ENCODE measurements at regions not wholly inside any gene's neighbourhood (a gene's known extent, or its start where the extent isn't known, plus 50 kb on each side); places are given as distances from the start of the nearest gene placed in this dataset.

- intact Hi-C loops (cut with DNase I) = no loop called here
- H3K27me3 ChIP-seq = no peaks in the 10 kb centered on the region
- DNase-seq = no peak
- ATAC-seq = no peak
- H3K9me3 ChIP-seq = no peaks in the 10 kb centered on the region
- peaks cover 0 to 4% (median 0%) of the 10 kb centered on the region in 12 donors for H3K4me1 ChIP-seq
- WGBS, 4 donors = 61 to 67% (median 62%) methylated on average over 6 of the region's 6 CpGs
- no peaks in the 10 kb centered on the region for H3K36me3 ChIP-seq
- H3K27ac ChIP-seq = no peak overlapping the region
- H3K4me3 ChIP-seq = no peak overlapping the region
- TF ChIP-seq POLR2A (IDR thresholded peaks at IDR 0.05) = no peak
- TF ChIP-seq CTCF (IDR thresholded peaks at IDR 0.05) = no peak
Observed at GRCh38 chr16:49026566-49027181, 255.0 kb downstream of the CBLN1 start.

GRCh38 chr16:49024896-49025295, 256.7 kb downstream of the CBLN1 start:
- WGBS, 4 donors = 54 to 73% (median 59%) methylated on average over 8 of the region's 8 CpGs
- no peak overlapping the region for H3K4me3 ChIP-seq
- no peak overlapping the region for H3K27ac ChIP-seq
- ATAC-seq (peak in 3 of 4 donors; percentile 30 to 71 (median 70)), DNase-seq (no peak)
- no peaks in the 10 kb centered on the region for H3K27me3 ChIP-seq
- H3K4me1 ChIP-seq = peaks cover 0 to 4% (median 0%) of the 10 kb centered on the region in 12 donors
- TF ChIP-seq CTCF (IDR thresholded peaks at IDR 0.05) = no peak
- no peak for TF ChIP-seq POLR2A (IDR thresholded peaks at IDR 0.05)
- no peaks in the 10 kb centered on the region for H3K36me3 ChIP-seq
- H3K9me3 ChIP-seq = no peaks in the 10 kb centered on the region
- intact Hi-C loops (cut with DNase I) = no loop called here

- TF ChIP-seq CTCF (IDR thresholded peaks at IDR 0.05) (no peak), POLR2A (IDR thresholded peaks at IDR 0.05) (no peak)
- Histone ChIP-seq H3K9me3 (no peaks in the 10 kb centered on the region), H3K27ac (no peak overlapping the region), H3K4me3 (no peak overlapping the region), H3K36me3 (no peaks in the 10 kb centered on the region), H3K4me1 (peaks cover 0 to 4% (median 0%) of the 10 kb centered on the region in 12 donors), H3K27me3 (no peaks in the 10 kb centered on the region)
- 89 to 94% (median 91%) methylated on average over 7 of the region's 7 CpGs for WGBS, 4 donors
- intact Hi-C loops (cut with DNase I) = no loop called here
- no peak for ATAC-seq
- no peak for DNase-seq
Observed at GRCh38 chr16:49024016-49024415, 257.6 kb downstream of the CBLN1 start.

GRCh38 chr16:49023050-49023449, 258.6 kb downstream of the CBLN1 start:
- ATAC-seq = no peak
- Histone ChIP-seq H3K27me3 (no peaks in the 10 kb centered on the region), H3K4me3 (no peak overlapping the region), H3K4me1 (peaks cover 0 to 4% (median 0%) of the 10 kb centered on the region in 12 donors), H3K27ac (no peak overlapping the region), H3K36me3 (no peaks in the 10 kb centered on the region), H3K9me3 (no peaks in the 10 kb centered on the region)
- intact Hi-C loops (cut with DNase I) = no loop called here
- TF ChIP-seq CTCF (IDR thresholded peaks at IDR 0.05) = no peak
- TF ChIP-seq POLR2A (IDR thresholded peaks at IDR 0.05) = no peak
- no peak for DNase-seq
- 18 to 29% (median 23%) methylated on average over 4 of the region's 4 CpGs for WGBS, 4 donors
